Right lobe of liver (tissue), 4 donors: ENCODE measurements at regions not wholly inside any gene's neighbourhood (a gene's known extent, or its start where the extent isn't known, plus 50 kb on each side); places are given as distances from the start of the nearest gene placed in this dataset.

Experiments used
- CTCF ChIP-seq, 4 donors: fragments of 200-600 bp in 3 of 4; fragments of 450-650 bp in 1 of 4; IDR thresholded peaks; one replicate each; pipeline versions ENCODE4 v1.5.1 to v1.8.0; 2016 to 2022; ENCODE audit warnings: antibody characterized with exemption in 4 of 4, mild to moderate bottlenecking in 2 of 4
- POLR2A ChIP-seq: fragments of 450-650 bp; IDR thresholded peaks from one replicate; pipeline ENCODE4 v1.6.1; 2017; ENCODE audit warnings: antibody characterized with exemption, mild to moderate bottlenecking
- donor health status: DM: no; HTN: no; CAD: no.
- donor health status: DM: no; HTN: no; CAD: no.
- donor health status: DM: no; HTN: yes; CAD: no.

- TF ChIP-seq POLR2A: no peak
- no peak for TF ChIP-seq CTCF (IDR thresholded peaks at IDR 0.05)
These were observed 428.6 kb downstream of the TFAP2A start for GRCh38 chr6:9986273-9986672.
